AG09319 (cell line): ENCODE measurements at regions not wholly inside any gene's neighbourhood (a gene's known extent, or its start where the extent isn't known, plus 50 kb on each side); places are given as distances from the start of the nearest gene placed in this dataset.

Source experiments
- DNase-seq: peaks from one replicate; pipeline ENCODE4 v3.0.0-alpha.2; 2010; ENCODE audit warnings: low read depth; ENCODE audit errors: extremely low read depth
- CTCF ChIP-seq: IDR thresholded peaks from 2 replicates; pipeline ENCODE4 v1.5.1; 2011; ENCODE audit warnings: low read depth, mild to moderate bottlenecking, inconsistent platforms, low read length, moderate library complexity

- TF ChIP-seq CTCF: no peak
These were observed 50.7 kb upstream of the NOCT start for GRCh38 chr4:138964716-138965426.

GRCh38 chr4:138963412-138963811 lies 52.2 kb upstream of the NOCT start:
- no peak for DNase-seq
- TF ChIP-seq CTCF: no peak

More at GRCh38 chr4:138964716-138965426, 50.7 kb upstream of the NOCT start:
- no peak for DNase-seq

- TF ChIP-seq CTCF: no peak
- no peak for DNase-seq
These were observed 53.9 kb upstream of the NOCT start for GRCh38 chr4:138961664-138962063.

GRCh38 chr4:138961129-138961528 lies 54.5 kb upstream of the NOCT start:
- TF ChIP-seq CTCF: no peak
- no peak for DNase-seq

GRCh38 chr4:138960175-138960710 lies 55.3 kb upstream of the NOCT start:
- no peak for TF ChIP-seq CTCF
- no peak for DNase-seq

GRCh38 chr4:138959097-138959815 lies 56.3 kb upstream of the NOCT start:
- DNase-seq: no peak
- no peak for TF ChIP-seq CTCF

GRCh38 chr4:138958519-138958918 lies 57.1 kb upstream of the NOCT start:
- TF ChIP-seq CTCF: no peak
- no peak for DNase-seq
